HG03139 (cell line): ENCODE measurements at regions not wholly inside any gene's neighbourhood (a gene's known extent, or its start where the extent isn't known, plus 50 kb on each side); places are given as distances from the start of the nearest gene placed in this dataset.
"Not testable (repeated sequence)": the region's sequence is repeated elsewhere in the genome, so short reads cannot be mapped to it uniquely, and the experiment has no call there.

ENCODE experiments used
- ATAC-seq: cut with Tn5 transposase; IDR thresholded peaks from one replicate; pipeline ENCODE4 v1.9.1; 2021; ENCODE audit not compliant: unreplicated experiment

GRCh38 chr12:22808860-22809259 lies 183.9 kb downstream of the ETNK1 start:
- ATAC-seq: no peak

- ATAC-seq: no peak
Measured at GRCh38 chr12:22810036-22810435, 185.1 kb downstream of the ETNK1 start.

GRCh38 chr12:22812531-22812930 lies 187.6 kb downstream of the ETNK1 start:
- no peak for ATAC-seq

- no peak for ATAC-seq
Measured at GRCh38 chr12:22821985-22822384, 197.0 kb downstream of the ETNK1 start.

- ATAC-seq: no peak
Measured at GRCh38 chr12:22826026-22826425, 201.1 kb downstream of the ETNK1 start.

- ATAC-seq: not testable (repeated sequence)
Measured at GRCh38 chr12:22826446-22826981, 201.5 kb downstream of the ETNK1 start.

- ATAC-seq: no peak
Measured at GRCh38 chr12:22828066-22828465, 203.1 kb downstream of the ETNK1 start.

- ATAC-seq: no peak
Measured at GRCh38 chr12:22835431-22835830, 210.5 kb downstream of the ETNK1 start.

GRCh38 chr12:22850185-22850584 lies 225.2 kb downstream of the ETNK1 start:
- ATAC-seq: no peak

GRCh38 chr12:22851532-22851931 lies 226.6 kb downstream of the ETNK1 start:
- no peak for ATAC-seq

- no peak for ATAC-seq
Measured at GRCh38 chr12:22855456-22855855, 230.5 kb downstream of the ETNK1 start.

GRCh38 chr12:22856178-22856577 lies 231.2 kb downstream of the ETNK1 start:
- ATAC-seq: no peak

GRCh38 chr12:22858849-22859570 lies 234.0 kb downstream of the ETNK1 start:
- ATAC-seq: no peak

- ATAC-seq: no peak
Measured at GRCh38 chr12:22860926-22861325, 236.0 kb downstream of the ETNK1 start.

- no peak for ATAC-seq
Measured at GRCh38 chr12:22865822-22866221, 240.9 kb downstream of the ETNK1 start.

- ATAC-seq: no peak
Measured at GRCh38 chr12:22866406-22866805, 241.4 kb downstream of the ETNK1 start.

- ATAC-seq: no peak
Measured at GRCh38 chr12:22874151-22874550, 249.2 kb downstream of the ETNK1 start.

GRCh38 chr12:22876262-22876661 lies 251.3 kb downstream of the ETNK1 start:
- ATAC-seq: no peak

- ATAC-seq: no peak
Measured at GRCh38 chr12:22879203-22879602, 254.2 kb downstream of the ETNK1 start.

- ATAC-seq: no peak
Measured at GRCh38 chr12:22880331-22880730, 255.4 kb downstream of the ETNK1 start.

- no peak for ATAC-seq
Measured at GRCh38 chr12:22880807-22881206, 255.8 kb downstream of the ETNK1 start.

- no peak for ATAC-seq
Measured at GRCh38 chr12:22881878-22882385, 257.0 kb downstream of the ETNK1 start.

GRCh38 chr12:22882559-22882958 lies 257.6 kb downstream of the ETNK1 start:
- no peak for ATAC-seq
